Stimulated activated CD4-positive, alpha-beta T cell treated with anti-CD3 and anti-CD28 coated beads, Interleukin-2, amount 100 ng/mL, for 48 hours (primary cell): ENCODE measurements at regions not wholly inside any gene's neighbourhood (a gene's known extent, or its start where the extent isn't known, plus 50 kb on each side); places are given as distances from the start of the nearest gene placed in this dataset.
"Not testable (repeated sequence)": the region's sequence is repeated elsewhere in the genome, so short reads cannot be mapped to it uniquely, and the experiment has no call there.

Source experiments
- DNase-seq, 2 donors: peaks; one replicate each; pipeline ENCODE4 v3.0.0-alpha.2; 2020

- no peak for DNase-seq
Observed at GRCh38 chr10:84634636-84635035, 306.2 kb downstream of the CCSER2 start.

- DNase-seq = not testable (repeated sequence)
Observed at GRCh38 chr10:84650628-84651027, 322.2 kb downstream of the CCSER2 start.

- no peak for DNase-seq
Observed at GRCh38 chr10:84654671-84655070, 326.3 kb downstream of the CCSER2 start.

GRCh38 chr10:84659027-84659426 is 330.6 kb downstream of the CCSER2 start:
- DNase-seq = no peak

GRCh38 chr10:84659497-84660439 is 331.4 kb downstream of the CCSER2 start:
- no peak for DNase-seq

- DNase-seq = no peak
Observed at GRCh38 chr10:84660450-84661159, 332.2 kb downstream of the CCSER2 start.

GRCh38 chr10:84665211-84665610 is 336.8 kb downstream of the CCSER2 start:
- DNase-seq = no peak

GRCh38 chr10:84665883-84666463 is 337.6 kb downstream of the CCSER2 start:
- DNase-seq = peak; percentile 11 to 14

- no peak for DNase-seq
Observed at GRCh38 chr10:84668186-84668763, 339.9 kb downstream of the CCSER2 start.

- no peak for DNase-seq
Observed at GRCh38 chr10:84675060-84675459, 346.7 kb downstream of the CCSER2 start.

- no peak for DNase-seq
Observed at GRCh38 chr10:84676536-84676935, 348.1 kb downstream of the CCSER2 start.

- DNase-seq = no peak
Observed at GRCh38 chr10:84681781-84682180, 353.4 kb downstream of the CCSER2 start.

- no peak for DNase-seq
Observed at GRCh38 chr10:84683550-84683949, 355.2 kb downstream of the CCSER2 start.

- no peak for DNase-seq
Observed at GRCh38 chr10:84683980-84684740, 355.8 kb downstream of the CCSER2 start.

- DNase-seq = no peak
Observed at GRCh38 chr10:84685047-84685660, 356.8 kb downstream of the CCSER2 start.

- no peak for DNase-seq
Observed at GRCh38 chr10:84693006-84693405, 364.6 kb downstream of the CCSER2 start.

- DNase-seq = no peak
Observed at GRCh38 chr10:84695902-84696301, 367.5 kb downstream of the CCSER2 start.

- DNase-seq = no peak
Observed at GRCh38 chr10:84696610-84697009, 368.2 kb downstream of the CCSER2 start.

GRCh38 chr10:84698989-84699388 is 370.6 kb downstream of the CCSER2 start:
- DNase-seq = no peak

- no peak for DNase-seq
Observed at GRCh38 chr10:84700668-84701369, 372.4 kb downstream of the CCSER2 start.

- no peak for DNase-seq
Observed at GRCh38 chr10:84701370-84701720, 373.0 kb downstream of the CCSER2 start.
